Mesenchymal stem cell (in vitro differentiated cells and primary cell): ENCODE measurements at regions not wholly inside any gene's neighbourhood (a gene's known extent, or its start where the extent isn't known, plus 50 kb on each side); places are given as distances from the start of the nearest gene placed in this dataset.

Experiments used
- DNase-seq: peaks from one replicate; pipeline ENCODE4 v3.0.0-alpha.2; 2013
- H2AFZ ChIP-seq: one replicate; pipeline ENCODE4 v1.6.1; 2013; ENCODE audit warnings: low read depth, mild to moderate bottlenecking, control low read depth, inconsistent platforms, low read length, moderate library complexity
- H2AK5ac ChIP-seq: 2 replicates; pipeline ENCODE4 v1.6.1; 2013; ENCODE audit warnings: low read length, moderate library complexity, mild to moderate bottlenecking, inconsistent platforms; ENCODE audit not compliant: severe bottlenecking
- H2BK120ac ChIP-seq: one replicate; pipeline ENCODE4 v1.6.1; 2013; ENCODE audit warnings: low read depth, mild to moderate bottlenecking, inconsistent platforms, low read length, moderate library complexity
- H2BK12ac ChIP-seq, 2 experiments: one replicate each; pipeline ENCODE4 v1.6.1; 2013; ENCODE audit warnings: inconsistent platforms in 2 of 2, low read length in 2 of 2, mild to moderate bottlenecking in 2 of 2, moderate library complexity in 2 of 2, control low read depth in 1 of 2
- H2BK15ac ChIP-seq: one replicate; pipeline ENCODE4 v1.6.1; 2013; ENCODE audit warnings: mild to moderate bottlenecking, low read depth, inconsistent platforms; ENCODE audit not compliant: poor library complexity, severe bottlenecking
- H2BK5ac ChIP-seq: 2 replicates; pipeline ENCODE4 v1.6.1; 2013; ENCODE audit warnings: low read depth, mild to moderate bottlenecking, low read length, control low read depth, inconsistent platforms; ENCODE audit not compliant: poor library complexity, severe bottlenecking
- H3K14ac ChIP-seq, 2 experiments: one replicate each; pipeline ENCODE4 v1.6.1; 2013; ENCODE audit warnings: inconsistent platforms in 2 of 2, low read length in 2 of 2, control low read depth in 1 of 2, mild to moderate bottlenecking in 1 of 2, moderate library complexity in 1 of 2
- H3K18ac ChIP-seq, 2 experiments: one replicate each; pipeline ENCODE4 v1.6.1; 2013; ENCODE audit warnings: inconsistent platforms in 2 of 2, low read length in 2 of 2, control low read depth in 1 of 2, low read depth in 1 of 2, mild to moderate bottlenecking in 1 of 2
- H3K23ac ChIP-seq, 2 experiments: one replicate each; pipeline ENCODE4 v1.6.1; 2013; ENCODE audit warnings: inconsistent platforms in 2 of 2, low read length in 2 of 2, mild to moderate bottlenecking in 2 of 2, moderate library complexity in 2 of 2, control low read depth in 1 of 2
- H3K27ac ChIP-seq: 2 replicates; pipeline ENCODE4 v1.5.1; 2013; ENCODE audit warnings: mild to moderate bottlenecking, moderate library complexity, low read length, control low read depth, inconsistent platforms; ENCODE audit not compliant: poor library complexity, severe bottlenecking
- H3K27me3 ChIP-seq, 2 experiments: 2 replicates each; pipeline versions ENCODE4 v1.6.1 to v1.7.0; 2013; ENCODE audit warnings: low read length in 2 of 2, mild to moderate bottlenecking in 2 of 2, moderate library complexity in 2 of 2, control low read depth in 1 of 2, inconsistent platforms in 1 of 2; ENCODE audit not compliant: control insufficient read depth in 1 of 2, insufficient read depth in 1 of 2
- H3K36me3 ChIP-seq, 2 experiments: 2 replicates each; pipeline versions ENCODE4 v1.6.1 to v1.7.0; 2013; ENCODE audit warnings: low read length in 2 of 2, control low read depth in 1 of 2, inconsistent platforms in 1 of 2, low read depth in 1 of 2, mild to moderate bottlenecking in 1 of 2; ENCODE audit not compliant: insufficient read depth in 2 of 2, control insufficient read depth in 1 of 2
- H3K4ac ChIP-seq, 2 experiments: one replicate each; pipeline ENCODE4 v1.6.1; 2013; ENCODE audit warnings: inconsistent platforms in 2 of 2, low read length in 2 of 2, mild to moderate bottlenecking in 2 of 2, moderate library complexity in 2 of 2, control low read depth in 1 of 2, low read depth in 1 of 2
- H3K4me1 ChIP-seq: 2 replicates; pipeline ENCODE4 v1.6.1; 2013; ENCODE audit warnings: low read depth, low read length, control low read depth; ENCODE audit not compliant: control insufficient read depth, insufficient read depth
- H3K4me2 ChIP-seq: 2 replicates; pipeline ENCODE4 v1.6.1; 2013; ENCODE audit warnings: low read length, mild to moderate bottlenecking, inconsistent platforms; ENCODE audit not compliant: poor library complexity, severe bottlenecking
- H3K4me3 ChIP-seq, 2 experiments: 2 replicates each; pipeline versions ENCODE4 v1.5.1 to v1.7.0; 2013; ENCODE audit warnings: low read length in 2 of 2, mild to moderate bottlenecking in 2 of 2, control low read depth in 1 of 2, low read depth in 1 of 2; ENCODE audit not compliant: insufficient read depth in 1 of 2
- H3K79me1 ChIP-seq: replicated peaks from 2 replicates; pipeline ENCODE4 v1.6.1; 2013; ENCODE audit warnings: mild to moderate bottlenecking, control low read depth, low read length, inconsistent platforms; ENCODE audit not compliant: poor library complexity, severe bottlenecking
- H3K9ac ChIP-seq: 2 replicates; pipeline ENCODE4 v1.7.0; 2013; ENCODE audit warnings: mild to moderate bottlenecking, low read length, moderate library complexity
- H3K9me3 ChIP-seq: 2 replicates; pipeline ENCODE4 v1.7.0; 2013; ENCODE audit warnings: mild to moderate bottlenecking, low read length; ENCODE audit not compliant: control insufficient read depth
- H4K8ac ChIP-seq: one replicate; pipeline ENCODE4 v1.6.1; 2013; ENCODE audit warnings: inconsistent platforms, mild to moderate bottlenecking, low read length, moderate library complexity
- H4K91ac ChIP-seq: one replicate; pipeline ENCODE4 v1.6.1; 2013; ENCODE audit warnings: mild to moderate bottlenecking, low read length, inconsistent platforms
- WGBS: methylation state at CpG from one replicate; pipeline ENCODE4 v1.1.7; 2013; ENCODE audit warnings: mixed read lengths; 5-methylcytosine and 5-hydroxymethylcytosine counted together

GRCh38 chr11:25350899-25351803 is 854.3 kb downstream of the LUZP2 start:
- Histone ChIP-seq H3K4me3 (no peak overlapping the region), H3K4ac (no peak overlapping the region), H3K4me2 (no peak overlapping the region), H3K9ac (no peak overlapping the region), H2BK120ac (no peak overlapping the region), H4K91ac (no peak overlapping the region), H2BK12ac (no peak overlapping the region), H2AK5ac (no peak overlapping the region), H2BK5ac (no peak overlapping the region), H3K23ac (no peak overlapping the region), H3K18ac (no peak overlapping the region), H3K14ac (no peak overlapping the region), H3K36me3 (no peaks in the 10 kb centered on the region), H4K8ac (no peak overlapping the region), H3K4me1 (no peaks in the 10 kb centered on the region), H3K79me1 (no peaks in the 10 kb centered on the region), H3K9me3 (no peaks in the 10 kb centered on the region), H3K27ac (no peak overlapping the region), H3K27me3 (no peaks in the 10 kb centered on the region), H2BK15ac (no peak overlapping the region), H2AFZ (no peak overlapping the region)
- WGBS = 81% methylated on average over 9 of the region's 9 CpGs
- no peak for DNase-seq

- Histone ChIP-seq H2AK5ac (no peak overlapping the region), H3K79me1 (no peaks in the 10 kb centered on the region), H2BK120ac (no peak overlapping the region), H2BK15ac (no peak overlapping the region), H3K9ac (no peak overlapping the region), H4K8ac (no peak overlapping the region), H3K27me3 (no peaks in the 10 kb centered on the region), H3K36me3 (no peaks in the 10 kb centered on the region), H2AFZ (no peak overlapping the region), H3K23ac (no peak overlapping the region), H3K4me3 (no peak overlapping the region), H3K4me1 (no peaks in the 10 kb centered on the region), H3K27ac (no peak overlapping the region), H2BK5ac (no peak overlapping the region), H3K14ac (no peak overlapping the region), H3K9me3 (no peaks in the 10 kb centered on the region), H4K91ac (no peak overlapping the region), H3K4ac (no peak overlapping the region), H3K18ac (no peak overlapping the region), H2BK12ac (no peak overlapping the region), H3K4me2 (no peak overlapping the region)
- DNase-seq = no peak
- WGBS = 40% methylated on average over 1 of the region's 2 CpGs
Measured at GRCh38 chr11:25357133-25357532, 860.3 kb downstream of the LUZP2 start.

GRCh38 chr11:25377466-25377865 is 880.6 kb downstream of the LUZP2 start:
- no peak overlapping the region for H2AK5ac ChIP-seq
- 97% methylated on average over 2 of the region's 2 CpGs for WGBS
- no peak overlapping the region for H2BK12ac ChIP-seq
- no peaks in the 10 kb centered on the region for H3K79me1 ChIP-seq
- H3K18ac ChIP-seq = no peak overlapping the region
- H2BK120ac ChIP-seq = no peak overlapping the region
- no peak overlapping the region for H2AFZ ChIP-seq
- H3K27me3 ChIP-seq = no peaks in the 10 kb centered on the region
- H3K4ac ChIP-seq = no peak overlapping the region
- no peak overlapping the region for H2BK5ac ChIP-seq
- H3K27ac ChIP-seq = no peak overlapping the region
- no peak overlapping the region for H3K4me3 ChIP-seq
- H3K9ac ChIP-seq = no peak overlapping the region
- no peak overlapping the region for H4K8ac ChIP-seq
- H3K4me2 ChIP-seq = no peak overlapping the region
- no peak overlapping the region for H4K91ac ChIP-seq
- H3K23ac ChIP-seq = no peak overlapping the region
- H3K9me3 ChIP-seq = no peaks in the 10 kb centered on the region
- no peaks in the 10 kb centered on the region for H3K36me3 ChIP-seq
- DNase-seq = peak; percentile 16
- no peaks in the 10 kb centered on the region for H3K4me1 ChIP-seq
- no peak overlapping the region for H3K14ac ChIP-seq
- no peak overlapping the region for H2BK15ac ChIP-seq

- no peaks in the 10 kb centered on the region for H3K27me3 ChIP-seq
- H4K91ac ChIP-seq = no peak overlapping the region
- H2AK5ac ChIP-seq = no peak overlapping the region
- H3K4me1 ChIP-seq = no peaks in the 10 kb centered on the region
- H2BK120ac ChIP-seq = no peak overlapping the region
- DNase-seq = no peak
- H3K79me1 ChIP-seq = no peaks in the 10 kb centered on the region
- H4K8ac ChIP-seq = no peak overlapping the region
- no peaks in the 10 kb centered on the region for H3K9me3 ChIP-seq
- H3K18ac ChIP-seq = no peak overlapping the region
- no peak overlapping the region for H3K4me2 ChIP-seq
- no peak overlapping the region for H3K23ac ChIP-seq
- H2BK5ac ChIP-seq = no peak overlapping the region
- no peak overlapping the region for H3K4me3 ChIP-seq
- no peak overlapping the region for H3K9ac ChIP-seq
- no peak overlapping the region for H3K27ac ChIP-seq
- no peak overlapping the region for H3K14ac ChIP-seq
- H2BK15ac ChIP-seq = no peak overlapping the region
- no peaks in the 10 kb centered on the region for H3K36me3 ChIP-seq
- no peak overlapping the region for H2AFZ ChIP-seq
- H2BK12ac ChIP-seq = no peak overlapping the region
- no peak overlapping the region for H3K4ac ChIP-seq
Measured at GRCh38 chr11:25396847-25397246, 900.0 kb downstream of the LUZP2 start.
